C4-2B (cell line): ENCODE measurements at regions not wholly inside any gene's neighbourhood (a gene's known extent, or its start where the extent isn't known, plus 50 kb on each side); places are given as distances from the start of the nearest gene placed in this dataset.

Experiments used
- CTCF ChIP-seq: fragments of 450-650 bp; conservative IDR thresholded peaks from 2 replicates; pipeline ENCODE4 v1.5.1; 2017; ENCODE audit warnings: mild to moderate bottlenecking
- ZFX ChIP-seq: fragments of 450-650 bp; IDR thresholded peaks from 2 replicates; pipeline ENCODE4 v1.6.1; 2017

- no peak for TF ChIP-seq CTCF
- no peak for TF ChIP-seq ZFX
Observed at GRCh38 chr4:41857226-41857641, 78.0 kb upstream of the TMEM33 start.
